GM12878 (cell line): ENCODE measurements at regions not wholly inside any gene's neighbourhood (a gene's known extent, or its start where the extent isn't known, plus 50 kb on each side); places are given as distances from the start of the nearest gene placed in this dataset.

ENCODE experiments used
- ATAC-seq: fragments of 200-7000 bp; cut with Tn5 transposase; 3 replicates; pipeline ENCODE4 v1.9.1; 2020; ENCODE audit warnings: mild to moderate bottlenecking, moderate library complexity
- BruUV-seq: library from RNA; stranded (reverse); fragments of 400-500 nt; replicated peaks from 2 replicates; lab custom pipeline; 2021; lab: Mats Ljungman, UMichigan
- CTCF ChIA-PET: fragments of 300-600 bp; sonication (Branson Sonifier 250); formaldehyde crosslinking; extraction: SDS; loops from one replicate; lab custom pipeline; 2021; ENCODE audit warnings: inconsistent platforms; lab: Yijun Ruan, JAX
- POLR2A ChIA-PET: fragments of 350-600 bp; formaldehyde crosslinking; extraction: SDS; loops from one replicate; lab custom pipeline; 2021; ENCODE audit warnings: inconsistent platforms; lab: Charles Lee
- RAD21 ChIA-PET: fragments of 300-600 bp; sonication (Branson Sonifier 250); formaldehyde crosslinking; loops from one replicate; lab custom pipeline; 2023; ENCODE audit warnings: antibody characterized with exemption; ENCODE audit not compliant: unreplicated experiment; lab: Charles Lee
- SMC1A ChIA-PET: fragments of 300-600 bp; sonication (Branson Sonifier 250); formaldehyde crosslinking; loops from one replicate; lab custom pipeline; 2023; ENCODE audit not compliant: unreplicated experiment, uncharacterized antibody; lab: Charles Lee
- DNase-seq: peaks from one replicate; pipeline ENCODE4 v3.0.0-alpha.2; 2011; ENCODE audit warnings: low read depth, low spot score
- FAIRE-seq: peaks from 3 replicates; lab custom pipeline; 2011; peaks lifted over from hg19 to GRCh38; lab: Jason Lieb, UNC
- H2AFZ ChIP-seq: 2 replicates; pipeline ENCODE4 v1.6.0; 2011; ENCODE audit warnings: low read depth, low read length, control low read depth; ENCODE audit not compliant: control insufficient read depth
- H3K27ac ChIP-seq: 2 replicates; pipeline ENCODE4 v1.5.1; 2011; ENCODE audit warnings: control low read depth; ENCODE audit not compliant: control insufficient read depth, insufficient read depth
- H3K27me3 ChIP-seq, 2 experiments: replicated peaks in 1 of 2; 2 replicates each; pipeline versions ENCODE4 v1.6.0 to v1.6.1; 2011; ENCODE audit warnings: low read length in 1 of 2; ENCODE audit not compliant: control insufficient read depth in 2 of 2, insufficient read depth in 2 of 2
- H3K36me3 ChIP-seq, 2 experiments: 2 replicates each; pipeline ENCODE4 v1.5.1; 2011; ENCODE audit warnings: low read length in 1 of 2; ENCODE audit not compliant: control insufficient read depth in 2 of 2, insufficient read depth in 2 of 2
- H3K4me1 ChIP-seq: 2 replicates; pipeline ENCODE4 v1.6.1; 2011; ENCODE audit warnings: mild to moderate bottlenecking, low read length, moderate library complexity, mixed read lengths; ENCODE audit not compliant: control insufficient read depth, insufficient read depth
- H3K4me2 ChIP-seq: 2 replicates; pipeline ENCODE4 v1.6.0; 2011; ENCODE audit warnings: control low read depth; ENCODE audit not compliant: control insufficient read depth, insufficient read depth
- H3K4me3 ChIP-seq: fragments of 200-600 bp; sonication (generic); 2 replicates; pipeline ENCODE4 v1.5.1; 2016
- H3K79me2 ChIP-seq: 2 replicates; pipeline ENCODE4 v1.6.0; 2011; ENCODE audit warnings: low read length; ENCODE audit not compliant: control insufficient read depth, insufficient read depth
- H3K9ac ChIP-seq: 2 replicates; pipeline ENCODE4 v1.8.0; 2011; ENCODE audit warnings: low read length, control low read depth, mixed read lengths; ENCODE audit not compliant: control insufficient read depth, insufficient read depth
- H3K9me3 ChIP-seq: replicated peaks from 3 replicates; pipeline ENCODE4 v1.5.1; 2011; ENCODE audit warnings: mild to moderate bottlenecking, low read length; ENCODE audit not compliant: control insufficient read depth, insufficient read depth
- H4K20me1 ChIP-seq: 2 replicates; pipeline ENCODE4 v1.6.0; 2011; ENCODE audit not compliant: control insufficient read depth, insufficient read depth
- HSF1 ChIP-seq: fragments of 150-350 bp; IDR thresholded peaks from 2 replicates; pipeline ENCODE4 v1.6.1; 2014; ENCODE audit warnings: mild to moderate bottlenecking, low read depth, low read length
- LARP7 ChIP-seq: fragments of 450-650 bp; IDR thresholded peaks from 2 replicates; pipeline ENCODE4 v1.6.1; 2017; ENCODE audit warnings: mild to moderate bottlenecking
- MEF2B ChIP-seq: fragments of 450-650 bp; IDR thresholded peaks from 2 replicates; pipeline ENCODE4 v1.6.1; 2018; ENCODE audit warnings: mild to moderate bottlenecking, moderate library complexity; ENCODE audit not compliant: partially characterized antibody, poor library complexity, severe bottlenecking
- NFXL1 ChIP-seq: fragments of 450-650 bp; IDR thresholded peaks from 2 replicates; pipeline ENCODE4 v1.6.1; 2017; ENCODE audit warnings: antibody characterized with exemption, mild to moderate bottlenecking, borderline replicate concordance
- RELB ChIP-seq: fragments of 450-650 bp; IDR thresholded peaks from 2 replicates; pipeline ENCODE4 v1.6.1; 2017; ENCODE audit warnings: low read depth, mild to moderate bottlenecking, moderate library complexity
- SIX5 ChIP-seq: IDR thresholded peaks from 2 replicates; pipeline ENCODE4 v1.6.1; 2011; ENCODE audit warnings: mild to moderate bottlenecking, low read depth, low read length, moderate library complexity; ENCODE audit not compliant: severe bottlenecking
- ZBTB11 ChIP-seq: fragments of 450-650 bp; formaldehyde crosslinking; IDR thresholded peaks from 2 replicates; pipeline ENCODE4 v1.5.0; 2022; ENCODE audit warnings: mild to moderate bottlenecking, missing genetic modification characterization
- ZNF687 ChIP-seq: fragments of 450-650 bp; IDR thresholded peaks from 2 replicates; pipeline ENCODE4 v1.6.1; 2017; ENCODE audit warnings: mild to moderate bottlenecking, moderate library complexity
- WGBS: methylation state at CpG from one replicate; pipeline ENCODE4 v1.1.6; 2016; ENCODE audit warnings: low lambda C conversion rate; ENCODE audit not compliant: insufficient replicate concordance, insufficient coverage; ENCODE audit errors: missing lambda C conversion rate; 5-methylcytosine and 5-hydroxymethylcytosine counted together
- in situ Hi-C: fragments of 300-500 bp; cut with MboI; formaldehyde crosslinking; loops from 9 replicates; pipeline ENCODE4 v1.14.3; 2018; ENCODE audit warnings: mixed read lengths
- intact Hi-C: fragments of 100-400 bp; cut with micrococcal nuclease; formaldehyde crosslinking; loops from one replicate; pipeline ENCODE4 v1.14.2; 2022; ENCODE audit not compliant: unreplicated experiment

- TF ChIP-seq ZNF687 (no peak), ZBTB11 (CRISPR knock-in tag) (no peak)
These were observed 145.3 kb upstream of the FAM3C start (continued) for GRCh38 chr7:121541457-121541856.

GRCh38 chr7:121540138-121540537 lies 144.0 kb upstream of the FAM3C start:
- no peak overlapping the region for H3K9ac ChIP-seq
- no peaks in the 10 kb centered on the region for H3K4me1 ChIP-seq
- DNase-seq (no peak), FAIRE-seq (no peak), ATAC-seq (no peak; the same call in 2 of the 3 replicates)
- intact Hi-C loops, result no loop called here
- no peaks in the 10 kb centered on the region for H3K36me3 ChIP-seq
- ChIA-PET CTCF (interaction anchor here (0.8 to 1.1 kb wide), 3 partner anchors 13 to 267 kb away, joined by 3 to 4 read pairs (median 4); no protein-coding TSS in a partner anchor), POLR2A (no interaction called here), SMC1A (interaction anchor here (1.0 kb wide), 1 partner anchor 108 kb away, joined by 3 read pairs; no protein-coding TSS in a partner anchor), RAD21 (no interaction called here)
- WGBS, result 50% methylated on average over 1 of the region's 1 CpG
- TF ChIP-seq LARP7 (no peak), HSF1 (no peak), MEF2B (no peak), RELB (no peak), SIX5 (no peak), NFXL1 (no peak)
- peaks cover 3% of the 10 kb centered on the region; the same call in 2 of the 3 replicates for H3K9me3 ChIP-seq
- H2AFZ ChIP-seq, result no peak overlapping the region
- no peak overlapping the region for H3K4me3 ChIP-seq
- H3K27ac ChIP-seq, result no peak overlapping the region
- in situ Hi-C loops, result loop anchor here (25.0 kb wide), 1 partner anchor 578 kb away; the partner anchor contains the start of gene ING3
- no peaks in the 10 kb centered on the region for H3K27me3 ChIP-seq
- no peak overlapping the region for H3K4me2 ChIP-seq
- no peaks in the 10 kb centered on the region for H4K20me1 ChIP-seq
- BruUV-seq, result no TSS peak
- H3K79me2 ChIP-seq, result no peaks in the 10 kb centered on the region
